HL-60 (cell line): ENCODE measurements at regions not wholly inside any gene's neighbourhood (a gene's known extent, or its start where the extent isn't known, plus 50 kb on each side); places are given as distances from the start of the nearest gene placed in this dataset.

ENCODE experiments used
- DNase-seq, 2 experiments: peaks; one replicate each; pipeline ENCODE4 v3.0.0-alpha.2; 2010 to 2020; ENCODE audit warnings: low read depth in 1 of 2, low spot score in 1 of 2
- H3K27ac ChIP-seq: fragments of 250-450 bp; sonication (Bioruptor Pico); replicated peaks from 2 replicates; pipeline ENCODE4 v1.5.1; 2020; ENCODE audit warnings: mild to moderate bottlenecking, moderate library complexity
- H3K27me3 ChIP-seq: fragments of 250-450 bp; sonication (Bioruptor Pico); 2 replicates; pipeline ENCODE4 v1.5.1; 2021; ENCODE audit warnings: mild to moderate bottlenecking, moderate library complexity; ENCODE audit not compliant: insufficient read depth, poor library complexity, severe bottlenecking
- H3K4me3 ChIP-seq: replicated peaks from 2 replicates; pipeline ENCODE4 v1.5.1; 2011; ENCODE audit warnings: mild to moderate bottlenecking, control low read depth, low read length; ENCODE audit not compliant: insufficient read depth
- GABPA ChIP-seq: IDR thresholded peaks from 2 replicates; pipeline ENCODE4 v1.6.1; 2012; ENCODE audit warnings: low read depth
- POLR2AphosphoS5 ChIP-seq: IDR thresholded peaks from 2 replicates; pipeline ENCODE4 v1.6.1; 2012; ENCODE audit warnings: low read depth
- SPI1 ChIP-seq: IDR thresholded peaks from 2 replicates; pipeline ENCODE4 v1.6.1; 2012; ENCODE audit warnings: low read depth, mild to moderate bottlenecking, borderline replicate concordance
- TF ChIP-seq, protein P1 (sequence below): IDR thresholded peaks from 2 replicates; pipeline ENCODE4 v1.6.1; 2012; ENCODE audit warnings: low read depth; ENCODE audit not compliant: insufficient replicate concordance
- TF ChIP-seq, protein P2 (sequence below): IDR thresholded peaks from one replicate; pipeline ENCODE4 v1.5.1; 2011; ENCODE audit warnings: low read length, control low read depth, inconsistent platforms; ENCODE audit not compliant: insufficient read depth

DNA sequence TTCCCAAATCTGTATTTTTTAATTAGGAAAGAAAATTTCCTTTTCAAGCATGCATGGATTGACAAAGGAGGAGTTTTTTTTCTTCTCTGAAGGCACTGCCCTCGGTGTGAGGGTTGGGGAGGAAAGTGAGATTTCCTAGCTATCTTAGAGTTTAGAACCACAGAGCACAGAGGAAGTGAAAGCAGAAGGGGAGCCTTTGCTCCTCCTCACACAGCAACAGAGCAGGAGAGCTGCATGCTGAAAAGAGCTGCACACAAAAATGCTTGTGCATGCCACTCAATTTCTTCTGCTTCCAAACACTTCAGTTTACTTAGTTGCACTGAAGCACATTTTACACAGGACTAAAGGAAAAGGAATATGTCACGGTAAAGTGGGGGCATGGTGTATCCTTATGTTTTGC, 308.1 kb downstream of the GPATCH2 start:
- TF ChIP-seq, protein P1, sequence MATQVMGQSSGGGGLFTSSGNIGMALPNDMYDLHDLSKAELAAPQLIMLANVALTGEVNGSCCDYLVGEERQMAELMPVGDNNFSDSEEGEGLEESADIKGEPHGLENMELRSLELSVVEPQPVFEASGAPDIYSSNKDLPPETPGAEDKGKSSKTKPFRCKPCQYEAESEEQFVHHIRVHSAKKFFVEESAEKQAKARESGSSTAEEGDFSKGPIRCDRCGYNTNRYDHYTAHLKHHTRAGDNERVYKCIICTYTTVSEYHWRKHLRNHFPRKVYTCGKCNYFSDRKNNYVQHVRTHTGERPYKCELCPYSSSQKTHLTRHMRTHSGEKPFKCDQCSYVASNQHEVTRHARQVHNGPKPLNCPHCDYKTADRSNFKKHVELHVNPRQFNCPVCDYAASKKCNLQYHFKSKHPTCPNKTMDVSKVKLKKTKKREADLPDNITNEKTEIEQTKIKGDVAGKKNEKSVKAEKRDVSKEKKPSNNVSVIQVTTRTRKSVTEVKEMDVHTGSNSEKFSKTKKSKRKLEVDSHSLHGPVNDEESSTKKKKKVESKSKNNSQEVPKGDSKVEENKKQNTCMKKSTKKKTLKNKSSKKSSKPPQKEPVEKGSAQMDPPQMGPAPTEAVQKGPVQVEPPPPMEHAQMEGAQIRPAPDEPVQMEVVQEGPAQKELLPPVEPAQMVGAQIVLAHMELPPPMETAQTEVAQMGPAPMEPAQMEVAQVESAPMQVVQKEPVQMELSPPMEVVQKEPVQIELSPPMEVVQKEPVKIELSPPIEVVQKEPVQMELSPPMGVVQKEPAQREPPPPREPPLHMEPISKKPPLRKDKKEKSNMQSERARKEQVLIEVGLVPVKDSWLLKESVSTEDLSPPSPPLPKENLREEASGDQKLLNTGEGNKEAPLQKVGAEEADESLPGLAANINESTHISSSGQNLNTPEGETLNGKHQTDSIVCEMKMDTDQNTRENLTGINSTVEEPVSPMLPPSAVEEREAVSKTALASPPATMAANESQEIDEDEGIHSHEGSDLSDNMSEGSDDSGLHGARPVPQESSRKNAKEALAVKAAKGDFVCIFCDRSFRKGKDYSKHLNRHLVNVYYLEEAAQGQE = no peak
- no peak for TF ChIP-seq POLR2AphosphoS5
- TF ChIP-seq, protein P2, sequence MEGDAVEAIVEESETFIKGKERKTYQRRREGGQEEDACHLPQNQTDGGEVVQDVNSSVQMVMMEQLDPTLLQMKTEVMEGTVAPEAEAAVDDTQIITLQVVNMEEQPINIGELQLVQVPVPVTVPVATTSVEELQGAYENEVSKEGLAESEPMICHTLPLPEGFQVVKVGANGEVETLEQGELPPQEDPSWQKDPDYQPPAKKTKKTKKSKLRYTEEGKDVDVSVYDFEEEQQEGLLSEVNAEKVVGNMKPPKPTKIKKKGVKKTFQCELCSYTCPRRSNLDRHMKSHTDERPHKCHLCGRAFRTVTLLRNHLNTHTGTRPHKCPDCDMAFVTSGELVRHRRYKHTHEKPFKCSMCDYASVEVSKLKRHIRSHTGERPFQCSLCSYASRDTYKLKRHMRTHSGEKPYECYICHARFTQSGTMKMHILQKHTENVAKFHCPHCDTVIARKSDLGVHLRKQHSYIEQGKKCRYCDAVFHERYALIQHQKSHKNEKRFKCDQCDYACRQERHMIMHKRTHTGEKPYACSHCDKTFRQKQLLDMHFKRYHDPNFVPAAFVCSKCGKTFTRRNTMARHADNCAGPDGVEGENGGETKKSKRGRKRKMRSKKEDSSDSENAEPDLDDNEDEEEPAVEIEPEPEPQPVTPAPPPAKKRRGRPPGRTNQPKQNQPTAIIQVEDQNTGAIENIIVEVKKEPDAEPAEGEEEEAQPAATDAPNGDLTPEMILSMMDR = no peak
- no peak for TF ChIP-seq SPI1
- no peak for TF ChIP-seq GABPA
- H3K27me3 ChIP-seq = no peaks in the 10 kb centered on the region
- H3K27ac ChIP-seq = no peak overlapping the region
- no peak for DNase-seq
- no peak overlapping the region for H3K4me3 ChIP-seq

DNA sequence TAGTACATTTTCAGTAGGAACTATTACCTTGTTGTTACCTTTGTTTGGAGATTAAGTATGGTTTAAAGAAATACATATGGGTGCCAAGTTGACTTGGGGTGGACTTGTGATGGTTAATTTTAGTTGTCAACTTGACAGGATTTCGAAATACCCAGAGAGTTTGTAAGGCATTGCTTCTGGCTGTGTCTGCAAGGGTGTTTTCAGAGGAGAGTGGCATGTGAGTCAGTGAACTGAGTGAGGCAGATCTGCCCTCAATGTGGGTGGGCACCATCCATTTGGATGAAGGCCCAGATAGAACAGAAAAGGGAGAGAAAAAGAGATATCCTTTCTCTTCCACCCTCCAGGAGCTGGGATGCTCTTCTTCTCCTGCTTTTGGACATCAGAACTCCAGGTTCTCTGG, 315.5 kb downstream of the GPATCH2 start:
- TF ChIP-seq GABPA = no peak
- TF ChIP-seq POLR2AphosphoS5 = no peak
- TF ChIP-seq, protein P1 = no peak
- TF ChIP-seq, protein P2 = no peak
- no peak for TF ChIP-seq SPI1

DNA sequence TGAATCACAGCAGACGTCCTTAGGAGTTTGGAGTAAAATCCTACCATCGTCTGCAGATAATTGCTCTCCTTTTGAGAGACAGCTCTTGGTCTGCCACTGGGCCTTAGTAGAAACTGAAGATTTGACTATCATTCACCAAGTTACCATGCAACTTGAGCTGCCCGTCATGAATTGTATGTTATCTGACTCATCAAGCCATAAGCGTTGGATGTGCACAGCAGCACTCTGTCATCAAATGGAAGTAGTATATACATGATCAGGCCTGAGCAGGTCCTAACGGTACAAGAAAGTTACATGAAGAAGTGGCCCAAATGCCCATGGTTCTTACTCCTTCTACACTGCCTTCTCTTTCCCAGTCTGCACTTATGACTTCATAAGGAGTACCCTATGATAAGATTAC, 317.8 kb downstream of the GPATCH2 start:
- no peak for DNase-seq
- TF ChIP-seq, protein P2 = no peak
- TF ChIP-seq SPI1 (no peak), POLR2AphosphoS5 (no peak), GABPA (no peak)
- TF ChIP-seq, protein P1 = no peak
- Histone ChIP-seq H3K27ac (no peak overlapping the region), H3K27me3 (no peaks in the 10 kb centered on the region), H3K4me3 (no peak overlapping the region)

More for the DNA sequence above, 315.5 kb downstream of the GPATCH2 start:
- Histone ChIP-seq H3K4me3 (no peak overlapping the region), H3K27ac (no peak overlapping the region), H3K27me3 (no peaks in the 10 kb centered on the region)
- DNase-seq = no peak
